SK-N-SH treated with all-trans-retinoic acid at 6 μM for 48 hours (cell line): ENCODE measurements at regions not wholly inside any gene's neighbourhood (a gene's known extent, or its start where the extent isn't known, plus 50 kb on each side); places are given as distances from the start of the nearest gene placed in this dataset.
"Not testable (repeated sequence)": the region's sequence is repeated elsewhere in the genome, so short reads cannot be mapped to it uniquely, and the experiment has no call there.

Experiments used
- ATAC-seq: fragments of 200-7000 bp; cut with Tn5 transposase; 3 replicates; pipeline ENCODE4 v1.9.1; 2020; ENCODE audit warnings: mild to moderate bottlenecking, moderate library complexity
- ARNTL ChIP-seq: fragments of 450-650 bp; formaldehyde crosslinking; IDR thresholded peaks from 2 replicates; pipeline ENCODE4 v1.5.0; 2020; ENCODE audit warnings: low read depth, mild to moderate bottlenecking, moderate library complexity, borderline replicate concordance
- CREB5 ChIP-seq: fragments of 250-450 bp; sonication (Bioruptor Pico); IDR thresholded peaks from 2 replicates; pipeline ENCODE4 v1.5.1; 2020; ENCODE audit warnings: low read depth, mild to moderate bottlenecking, moderate library complexity
- CSRNP3 ChIP-seq: fragments of 250-450 bp; sonication (Bioruptor Pico); IDR thresholded peaks from 2 replicates; pipeline ENCODE4 v1.5.1; 2021; ENCODE audit warnings: mild to moderate bottlenecking, moderate library complexity
- GLIS3 ChIP-seq: fragments of 250-450 bp; sonication (Bioruptor Pico); IDR thresholded peaks from 2 replicates; pipeline ENCODE4 v1.5.0; 2020; ENCODE audit warnings: mild to moderate bottlenecking, moderate library complexity
- ISL1 ChIP-seq: fragments of 250-450 bp; sonication (Bioruptor Pico); IDR thresholded peaks from 2 replicates; pipeline ENCODE4 v2.1.2; 2022; ENCODE audit warnings: mild to moderate bottlenecking, moderate library complexity
- POU6F1 ChIP-seq: fragments of 250-450 bp; sonication (Bioruptor Pico); IDR thresholded peaks from 2 replicates; pipeline ENCODE4 v1.8.0; 2021; ENCODE audit warnings: low read depth, mild to moderate bottlenecking, moderate library complexity, borderline replicate concordance
- PPARA ChIP-seq: fragments of 250-450 bp; sonication (Bioruptor Pico); IDR thresholded peaks from 2 replicates; pipeline ENCODE4 v1.5.0; 2020; ENCODE audit warnings: mild to moderate bottlenecking, borderline replicate concordance
- SNAI2 ChIP-seq: fragments of 250-450 bp; sonication (Bioruptor Pico); IDR thresholded peaks from 2 replicates; pipeline ENCODE4 v1.5.0; 2020; ENCODE audit warnings: mild to moderate bottlenecking, moderate library complexity
- TCF4 ChIP-seq: fragments of 250-450 bp; sonication (Bioruptor Pico); IDR thresholded peaks from 2 replicates; pipeline ENCODE4 v1.8.0; 2021; ENCODE audit warnings: mild to moderate bottlenecking, moderate library complexity, borderline replicate concordance
- TOX ChIP-seq: fragments of 250-450 bp; sonication (Bioruptor Pico); IDR thresholded peaks from 2 replicates; pipeline ENCODE4 v1.8.0; 2021; ENCODE audit warnings: mild to moderate bottlenecking, moderate library complexity, borderline replicate concordance
- ZC3H10 ChIP-seq: fragments of 250-450 bp; sonication (Bioruptor Pico); IDR thresholded peaks from 2 replicates; pipeline ENCODE4 v1.5.1; 2021; ENCODE audit warnings: mild to moderate bottlenecking, moderate library complexity
- ZFP3 ChIP-seq: fragments of 250-450 bp; sonication (Bioruptor Pico); IDR thresholded peaks from 2 replicates; pipeline ENCODE4 v1.5.0; 2020; ENCODE audit warnings: mild to moderate bottlenecking, moderate library complexity
- ZFP30 ChIP-seq: fragments of 450-650 bp; formaldehyde crosslinking; IDR thresholded peaks from 2 replicates; pipeline ENCODE4 v1.5.0; 2022; ENCODE audit warnings: mild to moderate bottlenecking, moderate library complexity
- ZNF565 ChIP-seq: fragments of 450-650 bp; formaldehyde crosslinking; conservative IDR thresholded peaks from 2 replicates; pipeline ENCODE4 v1.5.0; 2020; ENCODE audit warnings: low read depth, mild to moderate bottlenecking, moderate library complexity
- ZNF70 ChIP-seq: fragments of 450-650 bp; formaldehyde crosslinking; IDR thresholded peaks from 2 replicates; pipeline ENCODE4 v1.5.0; 2020; ENCODE audit warnings: mild to moderate bottlenecking, moderate library complexity
- ZNF8 ChIP-seq: fragments of 450-650 bp; formaldehyde crosslinking; IDR thresholded peaks from 2 replicates; pipeline ENCODE4 v1.5.0; 2020; ENCODE audit warnings: mild to moderate bottlenecking, moderate library complexity

GRCh38 chr2:209160800-209161588 is 262.9 kb upstream of the MAP2 start:
- no peak for ATAC-seq
- TF ChIP-seq TOX (CRISPR knock-in tag) (no peak), TCF4 (CRISPR knock-in tag) (no peak), CREB5 (CRISPR knock-in tag) (no peak), ZC3H10 (CRISPR knock-in tag) (no peak), ZNF565 (CRISPR knock-in tag) (no peak), CSRNP3 (CRISPR knock-in tag) (no peak)

- ATAC-seq, result no peak
- no peak for TF ChIP-seq POU6F1 (CRISPR knock-in tag)
- no peak for TF ChIP-seq ZFP3 (CRISPR knock-in tag)
- TF ChIP-seq CSRNP3 (CRISPR knock-in tag), result no peak
- no peak for TF ChIP-seq PPARA (CRISPR knock-in tag)
- no peak for TF ChIP-seq SNAI2 (CRISPR knock-in tag)
- TF ChIP-seq ISL1 (CRISPR knock-in tag), result no peak
- TF ChIP-seq ZNF70, result no peak
- no peak for TF ChIP-seq ZC3H10 (CRISPR knock-in tag)
- TF ChIP-seq GLIS3, result no peak
These were observed 261.7 kb upstream of the MAP2 start for GRCh38 chr2:209162129-209162528.

- no peak for TF ChIP-seq ZNF8 (CRISPR knock-in tag)
- TF ChIP-seq, all 23 proteins: peak for 0
- no peak for ATAC-seq
These were observed 241.9 kb upstream of the MAP2 start for GRCh38 chr2:209181984-209182383.

- not testable (repeated sequence) for ATAC-seq
These were observed 237.0 kb upstream of the MAP2 start for GRCh38 chr2:209186886-209187285.

- TF ChIP-seq ZFP3 (CRISPR knock-in tag) (no peak), SNAI2 (CRISPR knock-in tag) (no peak), ARNTL (no peak), ISL1 (CRISPR knock-in tag) (no peak), ZNF70 (no peak), ZFP30 (CRISPR knock-in tag) (no peak), ZNF565 (CRISPR knock-in tag) (no peak), CSRNP3 (CRISPR knock-in tag) (no peak), ZNF8 (CRISPR knock-in tag) (no peak), PPARA (CRISPR knock-in tag) (no peak), TCF4 (CRISPR knock-in tag) (no peak)
- no peak for ATAC-seq
These were observed 234.0 kb upstream of the MAP2 start for GRCh38 chr2:209189893-209190292.
